ENCODE measurements at regions not wholly inside any gene's neighbourhood (a gene's known extent, or its start where the extent isn't known, plus 50 kb on each side); places are given as distances from the start of the nearest gene placed in this dataset. TPM values are rescaled to one million over a fixed set of nuclear protein-coding genes. Genes with fewer than 3 reads are reported as not detected.

- H3K4me1 ChIP-seq = no peaks in the 10 kb centered on the region
- no peaks in the 10 kb centered on the region for H3K27me3 ChIP-seq
- WGBS, 2 donors = 92 to 93% methylated on average over 2 of the region's 2 CpGs
- TF ChIP-seq CTCF (IDR thresholded peaks at IDR 0.05) (no peak), POLR2A (IDR thresholded peaks at IDR 0.05) (no peak)
- DNase-seq = no peak
- no peaks in the 10 kb centered on the region for H3K36me3 ChIP-seq
- intact Hi-C loops (cut with DNase I) = no loop called here
- no peak overlapping the region for H3K4me3 ChIP-seq (replicated peaks in 1 of 3)
- no peak overlapping the region for H3K27ac ChIP-seq
- H3K9me3 ChIP-seq = no peaks in the 10 kb centered on the region
These were observed 56.6 kb upstream of the TNIK start for GRCh38 chr3:171516765-171517164.

GRCh38 chr3:171514466-171514865 lies 54.3 kb upstream of the TNIK start:
- Histone ChIP-seq H3K36me3 (no peaks in the 10 kb centered on the region), H3K4me3 (replicated peaks in 1 of 3) (no peak overlapping the region), H3K4me1 (no peaks in the 10 kb centered on the region), H3K9me3 (no peaks in the 10 kb centered on the region), H3K27ac (no peak overlapping the region), H3K27me3 (no peaks in the 10 kb centered on the region)
- intact Hi-C loops (cut with DNase I) = no loop called here
- no peak for DNase-seq
- TF ChIP-seq POLR2A (IDR thresholded peaks at IDR 0.05) (no peak), CTCF (IDR thresholded peaks at IDR 0.05) (no peak)
- WGBS, 2 donors = 89 to 94% methylated on average over 2 of the region's 2 CpGs

GRCh38 chr3:171511450-171511849 lies 51.2 kb upstream of the TNIK start:
- intact Hi-C loops (cut with DNase I) = no loop called here
- TF ChIP-seq POLR2A (IDR thresholded peaks at IDR 0.05) = no peak

More at GRCh38 chr3:171511450-171511849, 51.2 kb upstream of the TNIK start:
- no peak for DNase-seq
- no peak overlapping the region for H3K4me3 ChIP-seq (replicated peaks in 1 of 3)
- no peak overlapping the region for H3K27ac ChIP-seq
- H3K27me3 ChIP-seq = no peaks in the 10 kb centered on the region
- no peaks in the 10 kb centered on the region for H3K36me3 ChIP-seq
- H3K9me3 ChIP-seq = no peaks in the 10 kb centered on the region
- no peaks in the 10 kb centered on the region for H3K4me1 ChIP-seq
- WGBS, 2 donors = 91 to 94% methylated on average over 2 of the region's 2 CpGs

Small RNAs in the stretch of these regions (small RNA-seq; reads per million reads assigned to genes)
- not detected for gene AC008134.1
